ENCODE measurements at regions not wholly inside any gene's neighbourhood (a gene's known extent, or its start where the extent isn't known, plus 50 kb on each side); places are given as distances from the start of the nearest gene placed in this dataset.

DNA sequence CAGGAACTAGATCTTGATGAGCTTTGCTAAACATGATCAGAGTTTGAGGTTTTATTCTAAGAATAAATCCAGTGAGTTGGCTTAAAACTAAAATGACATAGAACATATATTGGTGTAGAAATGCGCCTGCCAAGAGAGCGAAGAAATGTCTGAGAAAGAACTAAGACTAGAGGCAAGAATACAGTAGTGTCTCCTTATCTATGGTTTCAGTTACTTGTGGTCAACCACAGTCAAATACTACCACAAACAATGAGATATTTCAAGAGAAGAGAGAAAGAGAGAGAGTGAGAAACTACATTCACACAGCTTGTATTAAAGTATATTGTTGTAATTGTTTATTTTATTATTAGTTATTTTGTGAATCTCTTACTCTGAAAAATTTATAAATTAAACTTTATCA is 254.4 kb upstream of the CDH10 start:
- TF ChIP-seq, protein P1, sequence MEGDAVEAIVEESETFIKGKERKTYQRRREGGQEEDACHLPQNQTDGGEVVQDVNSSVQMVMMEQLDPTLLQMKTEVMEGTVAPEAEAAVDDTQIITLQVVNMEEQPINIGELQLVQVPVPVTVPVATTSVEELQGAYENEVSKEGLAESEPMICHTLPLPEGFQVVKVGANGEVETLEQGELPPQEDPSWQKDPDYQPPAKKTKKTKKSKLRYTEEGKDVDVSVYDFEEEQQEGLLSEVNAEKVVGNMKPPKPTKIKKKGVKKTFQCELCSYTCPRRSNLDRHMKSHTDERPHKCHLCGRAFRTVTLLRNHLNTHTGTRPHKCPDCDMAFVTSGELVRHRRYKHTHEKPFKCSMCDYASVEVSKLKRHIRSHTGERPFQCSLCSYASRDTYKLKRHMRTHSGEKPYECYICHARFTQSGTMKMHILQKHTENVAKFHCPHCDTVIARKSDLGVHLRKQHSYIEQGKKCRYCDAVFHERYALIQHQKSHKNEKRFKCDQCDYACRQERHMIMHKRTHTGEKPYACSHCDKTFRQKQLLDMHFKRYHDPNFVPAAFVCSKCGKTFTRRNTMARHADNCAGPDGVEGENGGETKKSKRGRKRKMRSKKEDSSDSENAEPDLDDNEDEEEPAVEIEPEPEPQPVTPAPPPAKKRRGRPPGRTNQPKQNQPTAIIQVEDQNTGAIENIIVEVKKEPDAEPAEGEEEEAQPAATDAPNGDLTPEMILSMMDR (IDR thresholded peaks at IDR 0.05), result no peak

GRCh38 chr5:24864244-24864643 is 219.5 kb upstream of the CDH10 start:
- TF ChIP-seq, protein P1 (IDR thresholded peaks at IDR 0.05), result no peak

- TF ChIP-seq, protein P1 (IDR thresholded peaks at IDR 0.05), result no peak
Observed at GRCh38 chr5:24862117-24862516, 217.3 kb upstream of the CDH10 start.

GRCh38 chr5:24855485-24855884 is 210.7 kb upstream of the CDH10 start:
- TF ChIP-seq, protein P1 (IDR thresholded peaks at IDR 0.05), result no peak

GRCh38 chr5:24854850-24855249 is 210.1 kb upstream of the CDH10 start:
- TF ChIP-seq, protein P1 (IDR thresholded peaks at IDR 0.05), result no peak

- TF ChIP-seq, protein P1 (IDR thresholded peaks at IDR 0.05), result no peak
Observed at GRCh38 chr5:24854350-24854749, 209.6 kb upstream of the CDH10 start.

- TF ChIP-seq, protein P1 (IDR thresholded peaks at IDR 0.05), result no peak
Observed at GRCh38 chr5:24850926-24851486, 206.2 kb upstream of the CDH10 start.

DNA sequence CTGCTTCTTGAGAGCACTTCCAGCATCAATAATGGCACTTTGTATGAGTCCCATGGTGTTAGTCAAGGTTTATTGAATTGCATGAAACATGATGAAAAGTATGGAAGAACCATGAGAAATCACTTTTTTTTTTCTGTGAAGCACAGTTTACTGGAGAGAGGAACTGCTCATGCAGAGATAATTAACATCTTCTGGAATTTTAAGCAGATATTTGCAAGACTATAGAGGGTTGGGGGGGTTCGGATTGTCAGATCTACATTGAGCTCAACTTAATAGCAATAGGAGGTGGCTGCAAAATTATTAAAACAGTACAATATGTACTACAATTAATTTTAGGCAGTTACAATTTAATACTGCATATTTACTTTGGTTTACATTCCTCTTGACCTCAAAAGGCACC is 204.4 kb upstream of the CDH10 start:
- TF ChIP-seq, protein P1 (IDR thresholded peaks at IDR 0.05), result no peak

All from LNCAP (cell line).